ENCODE measurements at regions not wholly inside any gene's neighbourhood (a gene's known extent, or its start where the extent isn't known, plus 50 kb on each side); places are given as distances from the start of the nearest gene placed in this dataset.

DNA sequence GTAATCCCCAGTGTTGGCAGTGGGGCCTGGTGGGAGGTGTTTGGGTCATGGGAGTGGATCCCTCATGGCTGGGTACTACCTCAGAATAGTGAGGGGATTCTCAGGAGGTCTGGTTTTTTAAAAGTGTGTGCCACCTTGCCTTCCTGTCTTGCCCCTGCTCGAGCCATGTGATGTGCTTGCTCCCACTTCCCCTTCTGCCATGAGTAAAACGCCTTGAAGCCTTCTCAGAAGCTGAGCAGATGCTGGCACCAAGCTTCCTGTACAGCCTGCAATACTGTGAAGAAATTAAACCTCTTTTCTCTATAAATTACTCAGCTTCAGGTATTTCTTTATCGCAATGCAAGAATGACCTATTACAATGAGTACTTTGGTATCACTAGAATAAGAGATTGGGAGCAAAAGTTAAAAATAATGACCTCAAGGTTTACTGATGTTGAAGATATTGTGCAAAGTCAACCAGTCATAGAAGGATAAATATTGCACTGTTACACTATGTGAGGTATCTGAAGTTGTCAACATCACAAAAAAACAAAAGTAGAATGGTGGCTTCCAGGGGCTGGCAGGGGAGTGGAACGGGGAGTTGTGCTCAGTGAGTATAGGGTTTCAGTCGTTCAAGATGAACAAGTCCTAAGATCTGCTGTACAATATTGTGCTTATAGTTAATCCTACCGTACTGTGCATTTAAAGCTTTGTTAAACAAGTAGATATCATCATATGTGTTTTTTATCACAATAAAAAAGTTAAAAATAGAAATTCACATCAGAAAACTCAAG is 938.3 kb upstream of the CNTNAP5 start (continued):
- TF ChIP-seq, protein P1, sequence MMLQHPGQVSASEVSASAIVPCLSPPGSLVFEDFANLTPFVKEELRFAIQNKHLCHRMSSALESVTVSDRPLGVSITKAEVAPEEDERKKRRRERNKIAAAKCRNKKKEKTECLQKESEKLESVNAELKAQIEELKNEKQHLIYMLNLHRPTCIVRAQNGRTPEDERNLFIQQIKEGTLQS (IDR thresholded peaks at IDR 0.05; ENCODE audit: insufficient read depth, low read depth, low read length) = no peak
- no peak for TF ChIP-seq CBX5 (IDR thresholded peaks at IDR 0.05; ENCODE audit: low read depth, low read length)
- TF ChIP-seq SUZ12 (IDR thresholded peaks at IDR 0.05; ENCODE audit: low read length) = no peak
- TF ChIP-seq FOSL1 (IDR thresholded peaks at IDR 0.05; ENCODE audit: insufficient read depth, low read depth, low read length) = no peak
- no peak for TF ChIP-seq NANOG (IDR thresholded peaks at IDR 0.05; ENCODE audit: insufficient read depth, low read depth, low read length, poor library complexity, severe bottlenecking)
- TF ChIP-seq BCL11A (IDR thresholded peaks at IDR 0.05; ENCODE audit: low read depth in 2 of 2, low read length in 2 of 2) = no peak
- TF ChIP-seq MAFK (IDR thresholded peaks at IDR 0.05; ENCODE audit: low read depth, low read length) = no peak
- TF ChIP-seq CBX8 (IDR thresholded peaks at IDR 0.05; ENCODE audit: borderline replicate concordance, low read depth, low read length) = no peak
- TF ChIP-seq KDM5A (IDR thresholded peaks at IDR 0.05; ENCODE audit: low read length) = no peak
